ENCODE measurements at regions not wholly inside any gene's neighbourhood (a gene's known extent, or its start where the extent isn't known, plus 50 kb on each side); places are given as distances from the start of the nearest gene placed in this dataset.

GRCh38 chr19:46947866-46948265, 71.8 kb upstream of the NPAS1 start:
- TF ChIP-seq CTCF (IDR thresholded peaks at IDR 0.05; ENCODE audit: borderline replicate concordance, extremely low read depth, low read length, poor library complexity, severe bottlenecking) = no peak
- no peak for TF ChIP-seq EZH2 (IDR thresholded peaks at IDR 0.05; ENCODE audit: borderline replicate concordance, low read depth, low read length, severe bottlenecking)
